Thoracic aorta (tissue), 2 donors: ENCODE measurements at regions not wholly inside any gene's neighbourhood (a gene's known extent, or its start where the extent isn't known, plus 50 kb on each side); places are given as distances from the start of the nearest gene placed in this dataset.

Experiments used
- ATAC-seq: fragments of 150-250 bp; one replicate; pipeline ENCODE4 v1.8.0; 2017; ENCODE audit warnings: low read depth; ENCODE audit not compliant: insufficient number of reproducible peaks, low FRiP score
- DNase-seq: peaks from one replicate; pipeline ENCODE4 v3.0.0-alpha.2; 2020; ENCODE audit warnings: low spot score
- H3K27ac ChIP-seq, 2 donors: fragments of 200-600 bp; sonication (generic); 1 replicate in 1 of 2; 2 replicates in 1 of 2; pipeline ENCODE4 v1.5.1; 2016; ENCODE audit warnings: mild to moderate bottlenecking in 2 of 2, moderate library complexity in 2 of 2
- H3K27me3 ChIP-seq: fragments of 200-600 bp; sonication (generic); replicated peaks from 2 replicates; pipeline ENCODE4 v1.6.0; 2016; ENCODE audit warnings: mild to moderate bottlenecking; ENCODE audit not compliant: insufficient read depth
- H3K36me3 ChIP-seq: fragments of 200-600 bp; sonication (generic); one replicate; pipeline ENCODE4 v1.5.1; 2016
- H3K4me1 ChIP-seq, 2 donors: fragments of 200-600 bp; sonication (generic); 1 replicate in 1 of 2; 2 replicates in 1 of 2; pipeline versions ENCODE4 v1.5.1 to v1.6.0; 2016; ENCODE audit warnings: low read depth in 2 of 2, mild to moderate bottlenecking in 1 of 2; ENCODE audit not compliant: control insufficient read depth in 1 of 2
- H3K4me3 ChIP-seq: fragments of 200-600 bp; sonication (generic); 2 replicates; pipeline ENCODE4 v1.5.1; 2016; ENCODE audit warnings: mild to moderate bottlenecking
- H3K9me3 ChIP-seq: fragments of 200-600 bp; sonication (generic); 2 replicates; pipeline ENCODE4 v1.5.1; 2016
- TF ChIP-seq, protein P1 (sequence below): fragments of 200-600 bp; sonication (generic); IDR thresholded peaks from one replicate; pipeline ENCODE4 v1.5.1; 2019; ENCODE audit warnings: antibody characterized with exemption

GRCh38 chr7:91352091-91352490 lies 87.9 kb downstream of the FZD1 start:
- no peaks in the 10 kb centered on the region for H3K36me3 ChIP-seq
- no peaks in the 10 kb centered on the region for H3K9me3 ChIP-seq
- peaks cover 0 to 20% of the 10 kb centered on the region in 2 donors for H3K4me1 ChIP-seq
- no peak for DNase-seq
- H3K27me3 ChIP-seq: no peaks in the 10 kb centered on the region
- no peak overlapping the region for H3K27ac ChIP-seq
- TF ChIP-seq, protein P1, sequence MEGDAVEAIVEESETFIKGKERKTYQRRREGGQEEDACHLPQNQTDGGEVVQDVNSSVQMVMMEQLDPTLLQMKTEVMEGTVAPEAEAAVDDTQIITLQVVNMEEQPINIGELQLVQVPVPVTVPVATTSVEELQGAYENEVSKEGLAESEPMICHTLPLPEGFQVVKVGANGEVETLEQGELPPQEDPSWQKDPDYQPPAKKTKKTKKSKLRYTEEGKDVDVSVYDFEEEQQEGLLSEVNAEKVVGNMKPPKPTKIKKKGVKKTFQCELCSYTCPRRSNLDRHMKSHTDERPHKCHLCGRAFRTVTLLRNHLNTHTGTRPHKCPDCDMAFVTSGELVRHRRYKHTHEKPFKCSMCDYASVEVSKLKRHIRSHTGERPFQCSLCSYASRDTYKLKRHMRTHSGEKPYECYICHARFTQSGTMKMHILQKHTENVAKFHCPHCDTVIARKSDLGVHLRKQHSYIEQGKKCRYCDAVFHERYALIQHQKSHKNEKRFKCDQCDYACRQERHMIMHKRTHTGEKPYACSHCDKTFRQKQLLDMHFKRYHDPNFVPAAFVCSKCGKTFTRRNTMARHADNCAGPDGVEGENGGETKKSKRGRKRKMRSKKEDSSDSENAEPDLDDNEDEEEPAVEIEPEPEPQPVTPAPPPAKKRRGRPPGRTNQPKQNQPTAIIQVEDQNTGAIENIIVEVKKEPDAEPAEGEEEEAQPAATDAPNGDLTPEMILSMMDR: no peak
- H3K4me3 ChIP-seq: no peak overlapping the region
- no peak for ATAC-seq

GRCh38 chr7:91353848-91354247 lies 89.6 kb downstream of the FZD1 start:
- Histone ChIP-seq H3K36me3 (no peaks in the 10 kb centered on the region), H3K9me3 (no peaks in the 10 kb centered on the region), H3K4me3 (no peak overlapping the region), H3K27me3 (no peaks in the 10 kb centered on the region), H3K27ac (no peak overlapping the region), H3K4me1 (peaks cover 0 to 3% of the 10 kb centered on the region in 2 donors)
- DNase-seq (no peak), ATAC-seq (no peak)
- TF ChIP-seq, protein P1: no peak

DNA sequence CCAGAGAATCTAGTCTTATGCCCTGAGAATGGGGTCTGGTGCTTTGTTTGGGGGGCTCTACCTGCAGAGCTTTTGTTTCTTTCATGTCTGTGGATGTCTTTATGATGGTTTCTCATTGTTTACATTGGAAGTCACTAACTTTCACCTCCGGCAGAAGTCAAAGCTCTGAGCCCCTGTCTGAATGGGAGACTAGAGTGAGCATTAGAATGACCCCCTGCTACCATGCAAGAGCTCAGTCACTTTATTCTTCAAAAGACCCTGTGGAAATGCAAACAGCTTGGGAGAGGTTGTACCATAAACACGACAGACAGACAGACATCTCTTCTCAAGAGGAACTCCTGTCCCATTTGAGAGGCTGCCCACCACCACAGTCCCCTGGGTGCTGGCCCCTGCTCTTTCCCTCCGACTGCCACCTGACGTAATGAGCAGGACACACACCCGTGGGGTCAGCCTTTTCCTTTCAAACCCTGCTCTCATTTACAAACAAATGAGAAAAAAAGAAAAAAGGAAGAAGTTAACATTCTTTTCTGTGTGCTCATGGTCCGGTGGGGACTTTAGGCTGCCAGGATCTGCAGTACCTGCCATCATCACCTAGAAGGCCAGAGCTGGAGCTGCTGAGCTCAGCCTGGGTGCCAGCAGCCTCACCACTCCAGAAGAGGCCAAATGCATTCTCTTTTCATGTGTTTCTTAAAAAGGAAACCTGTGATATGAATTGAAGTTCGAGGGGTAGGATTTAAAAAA lies 91.6 kb downstream of the FZD1 start:
- TF ChIP-seq, protein P1: no peak
- no peaks in the 10 kb centered on the region for H3K4me1 ChIP-seq
- ATAC-seq: no peak
- no peak overlapping the region for H3K27ac ChIP-seq
- no peaks in the 10 kb centered on the region for H3K27me3 ChIP-seq
- H3K9me3 ChIP-seq: no peaks in the 10 kb centered on the region
- DNase-seq: no peak
- H3K4me3 ChIP-seq: no peak overlapping the region
- H3K36me3 ChIP-seq: no peaks in the 10 kb centered on the region

DNA sequence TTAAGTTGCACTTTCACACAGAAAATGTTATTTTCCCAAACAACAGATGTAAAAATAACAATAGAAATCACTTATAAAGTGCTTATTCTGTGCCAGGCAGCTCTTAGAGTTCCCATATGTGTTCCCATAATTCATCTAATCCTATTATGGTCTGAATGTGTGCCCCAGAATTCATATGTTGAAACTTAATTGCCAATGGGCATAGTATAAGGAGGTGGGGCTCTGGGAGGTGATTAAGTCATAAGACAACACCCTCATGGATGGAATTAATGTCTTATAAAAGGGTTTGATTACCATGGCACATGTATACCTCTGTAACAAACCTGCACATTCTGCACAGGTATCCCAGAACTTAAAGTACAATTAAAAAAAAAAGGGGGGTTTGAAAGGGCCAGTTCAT lies 92.7 kb downstream of the FZD1 start:
- Histone ChIP-seq H3K4me1 (no peaks in the 10 kb centered on the region), H3K27ac (no peak overlapping the region), H3K9me3 (no peaks in the 10 kb centered on the region), H3K36me3 (no peaks in the 10 kb centered on the region), H3K27me3 (no peaks in the 10 kb centered on the region), H3K4me3 (no peak overlapping the region)
- TF ChIP-seq, protein P1: no peak
- DNase-seq: no peak
- no peak for ATAC-seq

GRCh38 chr7:91357379-91357778 lies 93.1 kb downstream of the FZD1 start:
- no peak for ATAC-seq
- TF ChIP-seq, protein P1: no peak

More at GRCh38 chr7:91357379-91357778, 93.1 kb downstream of the FZD1 start:
- no peak for DNase-seq
- H3K36me3 ChIP-seq: no peaks in the 10 kb centered on the region
- H3K27me3 ChIP-seq: no peaks in the 10 kb centered on the region
- H3K9me3 ChIP-seq: no peaks in the 10 kb centered on the region
- no peaks in the 10 kb centered on the region for H3K4me1 ChIP-seq
- no peak overlapping the region for H3K27ac ChIP-seq
- H3K4me3 ChIP-seq: no peak overlapping the region
